Gastroesophageal sphincter (tissue), 4 donors: ENCODE measurements at regions not wholly inside any gene's neighbourhood (a gene's known extent, or its start where the extent isn't known, plus 50 kb on each side); places are given as distances from the start of the nearest gene placed in this dataset.

ENCODE experiments used
- ATAC-seq: fragments of 150-250 bp; one replicate; pipeline ENCODE4 v1.9.1; 2016; ENCODE audit warnings: mild to moderate bottlenecking, moderate library complexity
- H3K27ac ChIP-seq, 4 donors: fragments of 200-600 bp; sonication (generic) in 3 of 4; 1 replicate in 3 of 4; 2 replicates in 1 of 4; pipeline ENCODE4 v1.5.1; 2016 to 2019
- H3K27me3 ChIP-seq: fragments of 200-600 bp; sonication (generic); one replicate; pipeline ENCODE4 v1.5.1; 2019
- H3K36me3 ChIP-seq, 2 donors: fragments of 200-600 bp; sonication (generic); one replicate each; pipeline ENCODE4 v1.5.1; 2019; ENCODE audit warnings: control low read depth in 1 of 2
- H3K4me1 ChIP-seq, 3 donors: fragments of 200-600 bp; sonication (generic); 1 replicate in 2 of 3; 2 replicates in 1 of 3; pipeline ENCODE4 v1.5.1; 2016 to 2019; ENCODE audit warnings: control low read depth in 2 of 3
- H3K4me3 ChIP-seq, 2 donors: fragments of 200-600 bp; sonication (generic); one replicate each; pipeline ENCODE4 v1.5.1; 2019; ENCODE audit warnings: mild to moderate bottlenecking in 1 of 2, moderate library complexity in 1 of 2
- H3K9me3 ChIP-seq, 3 donors: fragments of 200-600 bp; sonication (generic); one replicate each; pipeline ENCODE4 v1.5.1; 2017 to 2019; ENCODE audit warnings: control low read depth in 2 of 3
- CTCF ChIP-seq, 4 experiments: fragments of 200-600 bp in 2 of 4; fragments of 450-650 bp in 2 of 4; sonication (generic) in 1 of 4; IDR thresholded peaks; one replicate each; pipeline ENCODE4 v1.5.1; 2017 to 2019; ENCODE audit warnings: antibody characterized with exemption in 4 of 4, mild to moderate bottlenecking in 2 of 4, moderate library complexity in 2 of 4
- EP300 ChIP-seq: sonication (generic); formaldehyde crosslinking; IDR thresholded peaks from one replicate; pipeline ENCODE4 v1.6.1; 2017; ENCODE audit warnings: antibody characterized with exemption, mild to moderate bottlenecking
- POLR2A ChIP-seq, 2 donors: fragments of 450-650 bp; IDR thresholded peaks; one replicate each; pipeline ENCODE4 v1.6.1; 2017; ENCODE audit warnings: antibody characterized with exemption in 2 of 2, mild to moderate bottlenecking in 2 of 2, moderate library complexity in 1 of 2
- POLR2AphosphoS5 ChIP-seq: sonication (generic); formaldehyde crosslinking; IDR thresholded peaks from one replicate; pipeline ENCODE4 v1.6.1; 2017; ENCODE audit warnings: antibody characterized with exemption
- WGBS, 2 donors: methylation state at CpG; one replicate each; pipeline ENCODE4 v1.1.5; 2018; ENCODE audit warnings: low coverage in 1 of 2; 5-methylcytosine and 5-hydroxymethylcytosine counted together

GRCh38 chr1:118753976-118754375 is 234.2 kb downstream of the TBX15 start:
- ATAC-seq: no peak
- TF ChIP-seq POLR2A (IDR thresholded peaks at IDR 0.05) (no peak), POLR2AphosphoS5 (no peak), EP300 (no peak)
- H3K4me3 ChIP-seq: no peak overlapping the region
- no peaks in the 10 kb centered on the region for H3K4me1 ChIP-seq
- H3K27ac ChIP-seq: no peak overlapping the region
- no peaks in the 10 kb centered on the region for H3K9me3 ChIP-seq
- no peaks in the 10 kb centered on the region for H3K27me3 ChIP-seq
- WGBS, 2 donors: 80 to 81% methylated on average over 1 of the region's 1 CpG
- H3K36me3 ChIP-seq: no peaks in the 10 kb centered on the region

DNA sequence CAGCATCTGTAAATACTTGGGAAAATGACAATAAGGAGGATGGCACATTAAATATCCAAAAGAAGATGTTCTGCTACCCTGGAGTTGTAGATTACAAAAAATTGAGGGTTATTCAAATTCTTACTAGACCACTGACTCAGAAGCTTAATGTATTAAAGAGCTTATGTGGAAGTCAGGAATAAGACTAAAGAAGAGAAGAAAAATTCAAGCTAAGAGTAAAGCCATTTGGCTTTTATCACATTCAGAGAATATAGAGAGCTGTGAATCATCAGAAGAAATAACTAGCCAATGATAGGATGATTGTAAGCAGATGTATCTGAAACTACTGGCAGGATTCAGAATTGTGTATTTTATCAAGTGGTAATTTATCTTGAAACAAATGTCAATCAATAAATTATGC is 237.0 kb downstream of the TBX15 start:
- Histone ChIP-seq H3K27ac (no peak overlapping the region), H3K4me3 (no peak overlapping the region), H3K4me1 (no peaks in the 10 kb centered on the region), H3K36me3 (no peaks in the 10 kb centered on the region), H3K9me3 (no peaks in the 10 kb centered on the region), H3K27me3 (no peaks in the 10 kb centered on the region)
- TF ChIP-seq CTCF (IDR thresholded peaks at IDR 0.05) (no peak), EP300 (no peak), POLR2A (IDR thresholded peaks at IDR 0.05) (no peak), POLR2AphosphoS5 (no peak)
- no peak for ATAC-seq

DNA sequence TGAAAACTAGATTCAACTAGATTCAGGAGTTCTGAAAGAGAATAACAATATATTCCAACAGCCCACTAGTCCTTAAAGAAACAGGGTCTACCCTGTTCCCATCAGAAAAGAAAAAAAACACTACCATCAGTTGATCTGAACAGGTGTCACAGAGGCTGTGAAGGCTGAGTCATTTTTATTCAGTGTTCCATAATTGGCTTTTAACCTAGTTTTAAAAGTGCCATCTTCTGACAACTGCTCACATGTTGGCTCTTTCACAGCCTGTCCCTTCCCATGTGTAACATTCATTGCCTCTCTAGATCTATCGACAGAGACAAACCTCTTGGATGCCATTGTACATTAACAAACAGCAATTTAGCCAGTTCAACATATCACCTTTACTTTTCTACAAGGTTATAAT is 243.7 kb downstream of the TBX15 start:
- Histone ChIP-seq H3K27me3 (no peaks in the 10 kb centered on the region), H3K9me3 (no peaks in the 10 kb centered on the region), H3K4me3 (no peak overlapping the region), H3K4me1 (no peaks in the 10 kb centered on the region), H3K36me3 (no peaks in the 10 kb centered on the region), H3K27ac (no peak overlapping the region)
- TF ChIP-seq POLR2AphosphoS5: no peak
- no peak for TF ChIP-seq EP300
- TF ChIP-seq POLR2A (IDR thresholded peaks at IDR 0.05): no peak
- no peak for TF ChIP-seq CTCF (IDR thresholded peaks at IDR 0.05)
- WGBS, 2 donors: 92% methylated on average over 1 of the region's 1 CpG; no CpG with 5 or more reads in 1 of the 2 donors
- no peak for ATAC-seq

GRCh38 chr1:118739501-118739900 is 248.6 kb downstream of the TBX15 start:
- no peak for ATAC-seq
- H3K4me1 ChIP-seq: no peaks in the 10 kb centered on the region
- no peaks in the 10 kb centered on the region for H3K9me3 ChIP-seq
- H3K36me3 ChIP-seq: no peaks in the 10 kb centered on the region
- no peak for TF ChIP-seq EP300
- TF ChIP-seq POLR2A (IDR thresholded peaks at IDR 0.05): no peak
- no peak for TF ChIP-seq CTCF (IDR thresholded peaks at IDR 0.05)
- TF ChIP-seq POLR2AphosphoS5: no peak
- no peak overlapping the region for H3K4me3 ChIP-seq
- 33 to 51% methylated on average over 1 to 4 of the region's 4 CpGs for WGBS, 2 donors
- H3K27ac ChIP-seq: no peak overlapping the region
- no peaks in the 10 kb centered on the region for H3K27me3 ChIP-seq

GRCh38 chr1:118736322-118736721 is 251.8 kb downstream of the TBX15 start:
- H3K4me1 ChIP-seq: no peaks in the 10 kb centered on the region
- TF ChIP-seq EP300: no peak
- no peak for TF ChIP-seq POLR2AphosphoS5
- no peak for TF ChIP-seq POLR2A (IDR thresholded peaks at IDR 0.05)
- no peak for TF ChIP-seq CTCF (IDR thresholded peaks at IDR 0.05)
- H3K4me3 ChIP-seq: no peak overlapping the region
- H3K27me3 ChIP-seq: no peaks in the 10 kb centered on the region
- WGBS, 2 donors: 100% methylated on average over 1 of the region's 1 CpG
- ATAC-seq: no peak
- H3K9me3 ChIP-seq: no peaks in the 10 kb centered on the region
- H3K36me3 ChIP-seq: no peaks in the 10 kb centered on the region
- H3K27ac ChIP-seq: no peak overlapping the region

DNA sequence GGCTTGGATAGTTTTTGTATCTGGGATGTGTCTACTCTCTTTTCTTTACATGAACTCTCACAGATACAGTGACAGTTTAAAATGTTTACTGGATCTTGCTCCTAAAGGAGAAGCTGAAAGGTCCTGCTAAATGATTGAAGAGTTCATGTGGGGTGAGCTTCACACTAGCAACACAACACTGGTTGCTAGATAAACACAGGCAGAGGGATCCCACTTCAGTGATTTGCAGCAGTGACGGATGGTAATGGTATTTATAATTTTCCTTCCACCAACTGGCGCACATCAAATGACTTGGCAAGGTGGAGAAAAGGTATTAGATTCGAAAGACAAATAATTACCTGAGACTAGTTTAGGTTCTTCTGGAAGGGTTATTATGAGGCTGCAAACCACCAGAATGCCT is 270.2 kb downstream of the TBX15 start:
- no peaks in the 10 kb centered on the region for H3K36me3 ChIP-seq
- H3K27me3 ChIP-seq: no peaks in the 10 kb centered on the region
- TF ChIP-seq EP300: no peak
- no peak for TF ChIP-seq CTCF (IDR thresholded peaks at IDR 0.05)
- no peak for TF ChIP-seq POLR2AphosphoS5
- no peak for TF ChIP-seq POLR2A (IDR thresholded peaks at IDR 0.05)
- no peaks in the 10 kb centered on the region for H3K9me3 ChIP-seq
- 10 to 30% methylated on average over 2 to 3 of the region's 3 CpGs for WGBS, 2 donors
- no peak overlapping the region for H3K4me3 ChIP-seq
- ATAC-seq: no peak
- H3K27ac ChIP-seq: no peak overlapping the region
- no peaks in the 10 kb centered on the region for H3K4me1 ChIP-seq
